HAP-1 (cell line): ENCODE measurements at regions not wholly inside any gene's neighbourhood (a gene's known extent, or its start where the extent isn't known, plus 50 kb on each side); places are given as distances from the start of the nearest gene placed in this dataset.
"Not testable (repeated sequence)": the region's sequence is repeated elsewhere in the genome, so short reads cannot be mapped to it uniquely, and the experiment has no call there.

Source experiments
- DNase-seq, 2 experiments: peaks; one replicate each; pipeline ENCODE4 v3.0.0-alpha.2; 2016 to 2020; ENCODE audit warnings: low spot score in 2 of 2
- H3K27me3 ChIP-seq: fragments of 250-450 bp; sonication (Bioruptor Pico); 2 replicates; pipeline ENCODE4 v1.5.1; 2020; ENCODE audit warnings: low read depth, mild to moderate bottlenecking, moderate library complexity
- H3K36me3 ChIP-seq: fragments of 250-450 bp; sonication (Bioruptor Pico); replicated peaks from 2 replicates; pipeline ENCODE4 v1.5.1; 2020; ENCODE audit warnings: mild to moderate bottlenecking
- H3K4me1 ChIP-seq: fragments of 250-450 bp; sonication (Bioruptor Pico); 2 replicates; pipeline ENCODE4 v1.5.1; 2020; ENCODE audit warnings: mild to moderate bottlenecking
- H3K4me3 ChIP-seq: fragments of 250-450 bp; sonication (Bioruptor Pico); 2 replicates; pipeline ENCODE4 v1.5.1; 2020; ENCODE audit warnings: mild to moderate bottlenecking, moderate library complexity
- H3K9me3 ChIP-seq: fragments of 250-450 bp; sonication (Bioruptor Pico); 2 replicates; pipeline ENCODE4 v1.5.1; 2020; ENCODE audit warnings: mild to moderate bottlenecking, moderate library complexity
- in situ Hi-C: fragments of 300-500 bp; cut with MboI; formaldehyde crosslinking; loops from 3 replicates; pipeline ENCODE4 v1.14.3; 2020; ENCODE audit warnings: low sequenced_read_pairs, inconsistent platforms, mixed read lengths

GRCh38 chr3:118636841-118637240, 397.8 kb downstream of the IGSF11 start:
- Histone ChIP-seq H3K4me1 (no peaks in the 10 kb centered on the region), H3K27me3 (no peaks in the 10 kb centered on the region), H3K36me3 (no peaks in the 10 kb centered on the region), H3K4me3 (no peak overlapping the region), H3K9me3 (no peaks in the 10 kb centered on the region)
- in situ Hi-C loops, result loop anchor here (25.0 kb wide), 1 partner anchor 175 kb away; no protein-coding TSS in a partner anchor
- DNase-seq, result peak; percentile 25 to 27

GRCh38 chr3:118637846-118638245, 396.8 kb downstream of the IGSF11 start:
- H3K27me3 ChIP-seq, result no peaks in the 10 kb centered on the region
- in situ Hi-C loops, result loop anchor here (25.0 kb wide), 1 partner anchor 174 kb away; no protein-coding TSS in a partner anchor
- DNase-seq, result no peak
- no peaks in the 10 kb centered on the region for H3K36me3 ChIP-seq
- no peaks in the 10 kb centered on the region for H3K9me3 ChIP-seq
- H3K4me3 ChIP-seq, result no peak overlapping the region
- no peaks in the 10 kb centered on the region for H3K4me1 ChIP-seq

DNA sequence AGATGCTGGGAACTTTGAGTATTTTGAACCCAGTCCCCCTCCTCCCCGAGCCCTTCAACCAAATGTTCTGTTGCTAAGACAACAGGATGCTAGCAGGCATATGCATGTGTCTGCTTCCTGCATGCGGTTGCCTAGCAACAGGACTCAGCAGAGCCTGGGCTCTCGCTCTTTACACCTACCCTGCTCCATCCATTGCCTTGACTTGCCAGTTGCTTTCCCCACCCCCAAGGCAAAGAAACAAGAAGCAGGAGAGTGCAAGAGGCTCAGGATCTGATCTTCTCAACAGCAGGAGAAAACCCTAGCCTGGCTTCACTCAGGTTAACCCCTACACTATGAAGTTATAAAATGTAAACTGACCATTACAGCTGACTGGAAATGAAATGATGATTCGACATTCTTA, 393.0 kb downstream of the IGSF11 start:
- H3K27me3 ChIP-seq, result no peaks in the 10 kb centered on the region
- in situ Hi-C loops, result loop anchor here (25.0 kb wide), 1 partner anchor 171 kb away; no protein-coding TSS in a partner anchor
- no peaks in the 10 kb centered on the region for H3K36me3 ChIP-seq
- DNase-seq, result peak; percentile 56 to 59
- H3K9me3 ChIP-seq, result no peaks in the 10 kb centered on the region
- H3K4me3 ChIP-seq, result no peak overlapping the region
- no peaks in the 10 kb centered on the region for H3K4me1 ChIP-seq

GRCh38 chr3:118671192-118671591, 363.5 kb downstream of the IGSF11 start:
- H3K27me3 ChIP-seq, result no peaks in the 10 kb centered on the region
- no peaks in the 10 kb centered on the region for H3K9me3 ChIP-seq
- H3K36me3 ChIP-seq, result no peaks in the 10 kb centered on the region
- DNase-seq, result no peak
- peaks cover 19% of the 10 kb centered on the region for H3K4me1 ChIP-seq
- no peak overlapping the region for H3K4me3 ChIP-seq
- in situ Hi-C loops, result no loop called here

- Histone ChIP-seq H3K27me3 (no peaks in the 10 kb centered on the region), H3K4me3 (no peak overlapping the region), H3K9me3 (no peaks in the 10 kb centered on the region), H3K36me3 (no peaks in the 10 kb centered on the region), H3K4me1 (peaks cover 9% of the 10 kb centered on the region)
- DNase-seq, result no peak
- in situ Hi-C loops, result no loop called here
Measured at GRCh38 chr3:118675305-118675704, 359.3 kb downstream of the IGSF11 start.

DNA sequence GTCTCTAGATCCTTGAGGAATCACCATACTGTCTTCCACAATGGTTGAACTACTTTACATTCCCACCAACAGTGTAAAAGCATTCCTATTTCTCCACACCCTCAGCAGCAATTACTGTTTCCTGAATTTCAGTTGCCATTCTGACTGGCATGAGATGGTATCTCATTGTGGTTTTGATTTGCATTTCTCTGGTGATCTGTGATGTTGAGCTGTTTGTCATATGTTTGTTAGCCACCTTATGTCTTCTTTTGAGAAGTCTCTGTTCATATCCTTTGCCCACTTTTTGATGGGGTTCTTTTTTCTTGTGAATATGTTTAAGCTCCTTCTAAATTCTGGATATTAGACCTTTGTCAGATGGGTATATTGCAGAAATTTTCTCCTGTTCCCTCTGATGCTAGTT, 356.0 kb downstream of the IGSF11 start:
- H3K4me3 ChIP-seq, H3K36me3 ChIP-seq, DNase-seq, H3K4me1 ChIP-seq, H3K9me3 ChIP-seq, in situ Hi-C loops, H3K27me3 ChIP-seq: not testable (repeated sequence)

- no peaks in the 10 kb centered on the region for H3K36me3 ChIP-seq
- peaks cover 11% of the 10 kb centered on the region for H3K4me1 ChIP-seq
- in situ Hi-C loops, result no loop called here
- no peaks in the 10 kb centered on the region for H3K9me3 ChIP-seq
- no peaks in the 10 kb centered on the region for H3K27me3 ChIP-seq
- DNase-seq, result no peak
- no peak overlapping the region for H3K4me3 ChIP-seq
Measured at GRCh38 chr3:118682921-118683320, 351.7 kb downstream of the IGSF11 start.

DNA sequence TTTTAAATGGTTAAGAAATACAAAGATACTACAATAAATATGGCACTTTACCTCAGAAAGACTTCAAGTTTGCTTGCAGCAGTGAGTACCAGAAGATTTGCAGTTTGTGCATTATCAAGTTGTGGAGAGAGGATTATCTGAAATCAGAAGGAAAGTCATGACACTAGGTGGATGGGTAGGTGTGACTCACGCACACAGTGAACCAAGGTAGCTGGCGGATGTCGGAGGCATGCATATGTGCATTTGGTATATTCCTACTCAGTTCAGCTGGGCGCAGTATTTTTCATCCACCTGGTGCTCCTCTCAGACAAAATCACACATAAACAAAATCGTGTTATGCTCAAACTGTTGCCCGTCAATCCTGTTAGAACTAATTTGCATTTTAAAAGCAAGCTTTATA, 351.0 kb downstream of the IGSF11 start:
- DNase-seq, result no peak
- Histone ChIP-seq H3K36me3 (no peaks in the 10 kb centered on the region), H3K9me3 (no peaks in the 10 kb centered on the region), H3K27me3 (no peaks in the 10 kb centered on the region), H3K4me1 (peaks cover 18% of the 10 kb centered on the region), H3K4me3 (no peak overlapping the region)
- in situ Hi-C loops, result no loop called here

GRCh38 chr3:118688396-118688884, 346.2 kb downstream of the IGSF11 start:
- H3K4me1 ChIP-seq, result peaks cover 18% of the 10 kb centered on the region

GRCh38 chr3:118692416-118692815, 342.2 kb downstream of the IGSF11 start:
- in situ Hi-C loops, result no loop called here
- Histone ChIP-seq H3K9me3 (peaks cover 2% of the 10 kb centered on the region; the same call in 1 of the 2 replicates), H3K4me3 (no peak overlapping the region), H3K4me1 (peaks cover 13% of the 10 kb centered on the region), H3K36me3 (no peaks in the 10 kb centered on the region), H3K27me3 (no peaks in the 10 kb centered on the region)
- no peak for DNase-seq

More at GRCh38 chr3:118688396-118688884, 346.2 kb downstream of the IGSF11 start:
- Histone ChIP-seq H3K4me3 (no peak overlapping the region), H3K36me3 (no peaks in the 10 kb centered on the region), H3K9me3 (peaks cover 2% of the 10 kb centered on the region; the same call in 1 of the 2 replicates), H3K27me3 (no peaks in the 10 kb centered on the region)
- in situ Hi-C loops, result no loop called here
- no peak for DNase-seq

DNA sequence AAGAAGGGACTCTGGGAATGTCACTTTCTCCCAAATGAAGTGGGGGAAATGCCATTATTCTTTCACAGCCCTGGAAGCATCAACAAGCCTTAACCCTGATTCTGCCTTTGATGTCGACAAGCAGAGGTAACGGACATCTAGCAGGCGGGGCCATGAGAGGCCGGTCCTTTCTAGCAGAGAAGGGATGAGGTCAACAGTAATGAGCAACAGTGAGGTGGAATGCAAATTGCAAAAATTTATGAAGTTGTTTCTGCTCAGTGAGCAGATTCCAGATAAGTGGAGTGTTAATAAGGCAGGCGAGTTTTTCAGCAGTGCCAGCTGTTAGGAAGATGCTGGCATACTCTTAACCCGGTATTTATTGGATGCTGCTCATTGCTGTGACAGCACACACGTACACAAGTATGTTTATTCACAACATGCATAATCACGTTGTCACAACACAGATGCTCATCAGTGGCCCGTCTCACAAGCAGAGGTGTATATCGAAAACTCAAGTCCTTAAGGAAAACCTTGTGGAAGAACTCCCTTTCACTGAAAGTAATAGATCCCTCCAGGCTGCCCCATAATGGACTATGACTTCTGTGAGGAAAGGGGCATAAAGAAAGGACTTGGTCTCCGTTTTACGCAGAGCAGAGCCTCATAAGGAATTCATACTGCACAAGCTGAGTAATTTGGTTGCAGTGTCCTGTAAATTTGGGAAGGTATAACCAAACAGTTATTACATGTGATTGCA, 329.0 kb downstream of the IGSF11 start:
- H3K4me1 ChIP-seq, result peaks cover 8% of the 10 kb centered on the region; the same call in 1 of the 2 replicates
- H3K4me3 ChIP-seq, result no peak overlapping the region
- no peaks in the 10 kb centered on the region for H3K36me3 ChIP-seq
- no peak for DNase-seq
- H3K27me3 ChIP-seq, result no peaks in the 10 kb centered on the region
- H3K9me3 ChIP-seq, result no peaks in the 10 kb centered on the region
- in situ Hi-C loops, result no loop called here

- Histone ChIP-seq H3K9me3 (no peaks in the 10 kb centered on the region), H3K4me3 (no peak overlapping the region), H3K36me3 (no peaks in the 10 kb centered on the region), H3K4me1 (peaks cover 8% of the 10 kb centered on the region; the same call in 1 of the 2 replicates), H3K27me3 (no peaks in the 10 kb centered on the region)
- in situ Hi-C loops, result no loop called here
- no peak for DNase-seq
Measured at GRCh38 chr3:118707991-118708390, 326.7 kb downstream of the IGSF11 start.

GRCh38 chr3:118710532-118710931, 324.1 kb downstream of the IGSF11 start:
- in situ Hi-C loops, result no loop called here
- H3K9me3 ChIP-seq, result no peaks in the 10 kb centered on the region
- H3K27me3 ChIP-seq, result no peaks in the 10 kb centered on the region
- H3K36me3 ChIP-seq, result no peaks in the 10 kb centered on the region
- DNase-seq, result no peak
- no peaks in the 10 kb centered on the region; the same call in 1 of the 2 replicates for H3K4me1 ChIP-seq
- H3K4me3 ChIP-seq, result no peak overlapping the region

- in situ Hi-C loops, result no loop called here
- no peak for DNase-seq
- no peaks in the 10 kb centered on the region for H3K27me3 ChIP-seq
- no peaks in the 10 kb centered on the region for H3K36me3 ChIP-seq
- H3K4me1 ChIP-seq, result no peaks in the 10 kb centered on the region
- no peak overlapping the region for H3K4me3 ChIP-seq
- H3K9me3 ChIP-seq, result no peaks in the 10 kb centered on the region
Measured at GRCh38 chr3:118713502-118714207, 321.0 kb downstream of the IGSF11 start.
